Lower lobe of right lung (tissue), 2 donors: ENCODE measurements at regions not wholly inside any gene's neighbourhood (a gene's known extent, or its start where the extent isn't known, plus 50 kb on each side); places are given as distances from the start of the nearest gene placed in this dataset.
A peak's percentile ranks its signal among the peaks of the same experiment; 100 is the strongest.

Source experiments
- ATAC-seq, 2 donors: fragments of 200-7000 bp; cut with Tn5 transposase; one replicate each; pipeline ENCODE4 v1.9.1; 2020 to 2022; ENCODE audit warnings: mild to moderate bottlenecking in 2 of 2, moderate library complexity in 2 of 2
- DNase-seq: peaks from one replicate; pipeline ENCODE4 v3.0.0-alpha.2; 2020
- H3K27ac ChIP-seq: fragments of 200-600 bp; one replicate; pipeline ENCODE4 v1.8.0; 2022
- H3K27me3 ChIP-seq: fragments of 200-600 bp; one replicate; pipeline ENCODE4 v1.8.0; 2022; ENCODE audit warnings: low read depth
- H3K36me3 ChIP-seq: fragments of 200-600 bp; one replicate; pipeline ENCODE4 v1.8.0; 2022; ENCODE audit warnings: mild to moderate bottlenecking
- H3K4me1 ChIP-seq: fragments of 200-600 bp; one replicate; pipeline ENCODE4 v1.8.0; 2022
- H3K4me3 ChIP-seq: fragments of 200-600 bp; one replicate; pipeline ENCODE4 v1.8.0; 2022; ENCODE audit warnings: mild to moderate bottlenecking
- H3K9me3 ChIP-seq: fragments of 200-600 bp; one replicate; pipeline ENCODE4 v1.8.0; 2022
- CTCF ChIP-seq: fragments of 200-600 bp; IDR thresholded peaks from one replicate; pipeline ENCODE4 v1.8.0; 2022; ENCODE audit warnings: antibody characterized with exemption, mild to moderate bottlenecking
- intact Hi-C: fragments of 100-400 bp; cut with DNase I; formaldehyde crosslinking; loops from one replicate; pipeline ENCODE4 v1.11.0; 2022
- donor health status: DM: no; HTN: yes; CAD: no; lungs with severe emphysema.

GRCh38 chr7:57370066-57370738, 79.8 kb upstream of the ZNF716 start:
- intact Hi-C loops, result no loop called here
- Histone ChIP-seq H3K27ac (no peak overlapping the region), H3K4me1 (no peaks in the 10 kb centered on the region), H3K9me3 (no peaks in the 10 kb centered on the region), H3K27me3 (no peaks in the 10 kb centered on the region), H3K36me3 (no peaks in the 10 kb centered on the region), H3K4me3 (no peak overlapping the region)
- DNase-seq (no peak), ATAC-seq (no peak)
- no peak for TF ChIP-seq CTCF

DNA sequence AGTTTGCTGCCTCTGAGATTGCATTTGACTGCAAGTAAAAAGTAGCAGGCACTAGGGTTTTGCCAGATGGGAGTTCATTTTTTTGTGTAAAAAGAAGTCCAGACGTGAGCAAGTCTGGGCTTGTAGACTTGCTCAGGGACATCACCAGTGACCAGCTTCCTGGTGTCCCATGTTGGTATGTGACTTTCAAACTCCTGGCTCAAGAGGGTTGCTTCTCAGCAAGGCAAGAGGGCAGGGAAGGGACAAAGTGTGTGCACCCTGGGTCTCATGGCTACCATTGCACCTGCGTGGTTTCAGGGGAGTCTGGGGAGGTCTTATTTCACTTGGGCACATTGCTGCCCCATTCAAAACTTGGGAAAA, 79.3 kb upstream of the ZNF716 start:
- H3K27ac ChIP-seq, result no peak overlapping the region
- ATAC-seq, result no peak

DNA sequence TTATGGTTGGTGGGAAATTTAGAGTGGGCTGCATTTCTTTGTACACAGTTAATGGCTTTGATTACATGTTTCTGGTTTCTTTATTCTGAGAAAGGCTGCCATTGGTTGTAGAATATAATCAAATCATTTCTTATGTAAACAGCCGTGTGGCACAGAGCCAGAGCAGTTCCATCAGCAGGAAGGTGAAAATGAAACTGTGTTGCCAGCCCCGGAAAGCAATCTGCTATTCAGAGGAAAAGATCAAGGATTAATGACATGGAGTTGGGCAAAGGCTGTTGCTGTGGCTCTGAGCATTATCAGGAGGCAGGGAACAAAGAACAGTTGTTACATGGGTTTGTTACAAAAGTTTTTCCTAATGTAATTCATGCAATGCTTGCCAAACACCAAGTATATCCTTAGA, 74.2 kb upstream of the ZNF716 start:
- intact Hi-C loops, result no loop called here
- Histone ChIP-seq H3K4me1 (no peaks in the 10 kb centered on the region), H3K9me3 (no peaks in the 10 kb centered on the region), H3K4me3 (no peak overlapping the region), H3K27me3 (no peaks in the 10 kb centered on the region), H3K27ac (no peak overlapping the region), H3K36me3 (no peaks in the 10 kb centered on the region)
- ATAC-seq (no peak), DNase-seq (no peak)
- TF ChIP-seq CTCF, result no peak

More for the DNA sequence above, 79.3 kb upstream of the ZNF716 start:
- no peaks in the 10 kb centered on the region for H3K27me3 ChIP-seq
- intact Hi-C loops, result no loop called here
- no peak for DNase-seq
- H3K9me3 ChIP-seq, result no peaks in the 10 kb centered on the region
- H3K4me1 ChIP-seq, result no peaks in the 10 kb centered on the region
- no peak overlapping the region for H3K4me3 ChIP-seq
- no peaks in the 10 kb centered on the region for H3K36me3 ChIP-seq
- TF ChIP-seq CTCF, result no peak

DNA sequence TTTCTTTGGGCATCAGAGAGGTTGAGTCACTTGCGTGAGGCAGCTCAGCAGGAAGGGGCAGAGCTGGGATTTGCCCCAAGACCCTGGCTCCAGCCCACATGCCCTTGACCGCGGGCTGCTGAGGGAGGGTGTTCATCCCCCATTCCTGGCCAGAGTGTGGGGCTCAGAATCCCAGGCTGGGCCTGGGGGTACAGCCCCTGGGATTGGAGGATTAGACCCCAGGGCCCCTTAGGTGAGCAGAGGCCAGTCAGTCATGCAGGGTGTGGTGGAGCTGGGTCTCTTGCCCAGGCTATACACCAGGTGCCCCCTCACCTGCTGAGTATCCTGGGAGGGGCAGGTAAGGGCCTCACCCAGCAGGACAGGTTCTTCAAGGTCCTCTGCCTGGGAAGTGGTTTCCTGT, 68.4 kb upstream of the ZNF716 start:
- no peak for TF ChIP-seq CTCF
- no peak overlapping the region for H3K4me3 ChIP-seq
- no peaks in the 10 kb centered on the region for H3K36me3 ChIP-seq
- intact Hi-C loops, result no loop called here
- H3K27me3 ChIP-seq, result no peaks in the 10 kb centered on the region
- no peak for DNase-seq
- H3K4me1 ChIP-seq, result no peaks in the 10 kb centered on the region
- no peaks in the 10 kb centered on the region for H3K9me3 ChIP-seq
- ATAC-seq, result peak in 1 of 2 donors; percentile 10
- H3K27ac ChIP-seq, result no peak overlapping the region

GRCh38 chr7:57384380-57384779, 65.6 kb upstream of the ZNF716 start:
- H3K27ac ChIP-seq, result no peak overlapping the region
- DNase-seq (no peak), ATAC-seq (no peak)
- no peaks in the 10 kb centered on the region for H3K9me3 ChIP-seq
- TF ChIP-seq CTCF, result no peak
- H3K4me1 ChIP-seq, result no peaks in the 10 kb centered on the region
- H3K4me3 ChIP-seq, result no peak overlapping the region
- intact Hi-C loops, result no loop called here
- no peaks in the 10 kb centered on the region for H3K36me3 ChIP-seq
- H3K27me3 ChIP-seq, result no peaks in the 10 kb centered on the region
